HL-60 (cell line): ENCODE measurements at regions not wholly inside any gene's neighbourhood (a gene's known extent, or its start where the extent isn't known, plus 50 kb on each side); places are given as distances from the start of the nearest gene placed in this dataset.

Experiments
- DNase-seq, 2 experiments: peaks; one replicate each; pipeline ENCODE4 v3.0.0-alpha.2; 2010 to 2020; ENCODE audit warnings: low read depth in 1 of 2, low spot score in 1 of 2
- H3K27ac ChIP-seq: fragments of 250-450 bp; sonication (Bioruptor Pico); replicated peaks from 2 replicates; pipeline ENCODE4 v1.5.1; 2020; ENCODE audit warnings: mild to moderate bottlenecking, moderate library complexity
- H3K27me3 ChIP-seq: fragments of 250-450 bp; sonication (Bioruptor Pico); 2 replicates; pipeline ENCODE4 v1.5.1; 2021; ENCODE audit warnings: mild to moderate bottlenecking, moderate library complexity; ENCODE audit not compliant: insufficient read depth, poor library complexity, severe bottlenecking
- H3K4me3 ChIP-seq: replicated peaks from 2 replicates; pipeline ENCODE4 v1.5.1; 2011; ENCODE audit warnings: mild to moderate bottlenecking, control low read depth, low read length; ENCODE audit not compliant: insufficient read depth
- CTCF ChIP-seq: IDR thresholded peaks from one replicate; pipeline ENCODE4 v1.5.1; 2011; ENCODE audit warnings: low read length, control low read depth, inconsistent platforms; ENCODE audit not compliant: insufficient read depth
- GABPA ChIP-seq: IDR thresholded peaks from 2 replicates; pipeline ENCODE4 v1.6.1; 2012; ENCODE audit warnings: low read depth
- POLR2AphosphoS5 ChIP-seq: IDR thresholded peaks from 2 replicates; pipeline ENCODE4 v1.6.1; 2012; ENCODE audit warnings: low read depth
- SPI1 ChIP-seq: IDR thresholded peaks from 2 replicates; pipeline ENCODE4 v1.6.1; 2012; ENCODE audit warnings: low read depth, mild to moderate bottlenecking, borderline replicate concordance
- TF ChIP-seq, protein P1 (sequence below): IDR thresholded peaks from 2 replicates; pipeline ENCODE4 v1.6.1; 2012; ENCODE audit warnings: low read depth; ENCODE audit not compliant: insufficient replicate concordance

- Histone ChIP-seq H3K27me3 (no peaks in the 10 kb centered on the region), H3K27ac (no peak overlapping the region), H3K4me3 (no peak overlapping the region)
- no peak for TF ChIP-seq POLR2AphosphoS5
- no peak for TF ChIP-seq GABPA
- TF ChIP-seq SPI1, result no peak
- TF ChIP-seq, protein P1, sequence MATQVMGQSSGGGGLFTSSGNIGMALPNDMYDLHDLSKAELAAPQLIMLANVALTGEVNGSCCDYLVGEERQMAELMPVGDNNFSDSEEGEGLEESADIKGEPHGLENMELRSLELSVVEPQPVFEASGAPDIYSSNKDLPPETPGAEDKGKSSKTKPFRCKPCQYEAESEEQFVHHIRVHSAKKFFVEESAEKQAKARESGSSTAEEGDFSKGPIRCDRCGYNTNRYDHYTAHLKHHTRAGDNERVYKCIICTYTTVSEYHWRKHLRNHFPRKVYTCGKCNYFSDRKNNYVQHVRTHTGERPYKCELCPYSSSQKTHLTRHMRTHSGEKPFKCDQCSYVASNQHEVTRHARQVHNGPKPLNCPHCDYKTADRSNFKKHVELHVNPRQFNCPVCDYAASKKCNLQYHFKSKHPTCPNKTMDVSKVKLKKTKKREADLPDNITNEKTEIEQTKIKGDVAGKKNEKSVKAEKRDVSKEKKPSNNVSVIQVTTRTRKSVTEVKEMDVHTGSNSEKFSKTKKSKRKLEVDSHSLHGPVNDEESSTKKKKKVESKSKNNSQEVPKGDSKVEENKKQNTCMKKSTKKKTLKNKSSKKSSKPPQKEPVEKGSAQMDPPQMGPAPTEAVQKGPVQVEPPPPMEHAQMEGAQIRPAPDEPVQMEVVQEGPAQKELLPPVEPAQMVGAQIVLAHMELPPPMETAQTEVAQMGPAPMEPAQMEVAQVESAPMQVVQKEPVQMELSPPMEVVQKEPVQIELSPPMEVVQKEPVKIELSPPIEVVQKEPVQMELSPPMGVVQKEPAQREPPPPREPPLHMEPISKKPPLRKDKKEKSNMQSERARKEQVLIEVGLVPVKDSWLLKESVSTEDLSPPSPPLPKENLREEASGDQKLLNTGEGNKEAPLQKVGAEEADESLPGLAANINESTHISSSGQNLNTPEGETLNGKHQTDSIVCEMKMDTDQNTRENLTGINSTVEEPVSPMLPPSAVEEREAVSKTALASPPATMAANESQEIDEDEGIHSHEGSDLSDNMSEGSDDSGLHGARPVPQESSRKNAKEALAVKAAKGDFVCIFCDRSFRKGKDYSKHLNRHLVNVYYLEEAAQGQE, result no peak
- no peak for TF ChIP-seq CTCF
- no peak for DNase-seq
Observed at GRCh38 chrX:149131774-149132173, 373.3 kb downstream of the IDS start.

DNA sequence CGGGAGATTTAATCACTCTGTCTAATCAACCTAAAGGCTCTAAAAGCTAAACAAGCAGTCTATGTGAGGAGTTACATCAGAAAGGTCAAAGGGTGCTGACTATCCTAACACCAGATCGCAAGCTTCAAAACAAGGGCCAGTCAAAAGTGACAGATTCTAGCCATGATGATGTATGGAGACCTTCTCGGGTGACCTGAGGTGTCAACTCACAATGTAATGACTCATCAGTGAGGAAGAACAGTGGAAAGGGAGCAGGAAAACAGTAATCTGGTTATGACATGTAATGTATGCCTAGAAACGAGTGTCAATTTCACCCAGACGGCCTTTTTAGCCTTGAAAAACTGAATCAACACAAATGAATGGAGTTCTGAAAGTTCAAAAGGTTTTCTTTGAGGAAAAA lies 375.3 kb downstream of the IDS start:
- TF ChIP-seq, protein P1, result no peak
- TF ChIP-seq GABPA (no peak), SPI1 (no peak), POLR2AphosphoS5 (no peak), CTCF (no peak)
- no peak for DNase-seq
- Histone ChIP-seq H3K27ac (no peak overlapping the region), H3K27me3 (no peaks in the 10 kb centered on the region), H3K4me3 (no peak overlapping the region)

GRCh38 chrX:149124526-149125108 lies 380.5 kb downstream of the IDS start:
- H3K4me3 ChIP-seq, result no peak overlapping the region
- DNase-seq, result no peak
- H3K27me3 ChIP-seq, result no peaks in the 10 kb centered on the region
- H3K27ac ChIP-seq, result no peak overlapping the region
- TF ChIP-seq GABPA (no peak), POLR2AphosphoS5 (no peak), CTCF (no peak)
- TF ChIP-seq, protein P1, result no peak
